Esophagus muscularis mucosa (tissue), 3 donors: ENCODE measurements at regions not wholly inside any gene's neighbourhood (a gene's known extent, or its start where the extent isn't known, plus 50 kb on each side); places are given as distances from the start of the nearest gene placed in this dataset.
A peak's percentile ranks its signal among the peaks of the same experiment; 100 is the strongest.

ENCODE experiments used
- POLR2A ChIP-seq: fragments of 450-650 bp; IDR thresholded peaks from one replicate; pipeline ENCODE4 v1.6.1; 2017; ENCODE audit warnings: antibody characterized with exemption, moderate library complexity, mild to moderate bottlenecking, low read depth
- POLR2AphosphoS5 ChIP-seq, 2 donors: sonication (generic); formaldehyde crosslinking; IDR thresholded peaks; one replicate each; pipeline ENCODE4 v1.6.1; 2017; ENCODE audit warnings: antibody characterized with exemption in 2 of 2
- TF ChIP-seq, protein P1 (sequence below), 3 experiments: fragments of 200-600 bp in 2 of 3; fragments of 450-650 bp in 1 of 3; sonication (generic) in 2 of 3; IDR thresholded peaks; one replicate each; pipeline ENCODE4 v1.5.1; 2017 to 2019; ENCODE audit warnings: antibody characterized with exemption in 3 of 3, mild to moderate bottlenecking in 2 of 3, moderate library complexity in 1 of 3

GRCh38 chr15:62847900-62848489 lies 194.6 kb upstream of the TPM1 start:
- peak in 1 of 2 donors; percentile 52 for TF ChIP-seq POLR2AphosphoS5 (IDR thresholded peaks at IDR 0.05)
- TF ChIP-seq, protein P1, sequence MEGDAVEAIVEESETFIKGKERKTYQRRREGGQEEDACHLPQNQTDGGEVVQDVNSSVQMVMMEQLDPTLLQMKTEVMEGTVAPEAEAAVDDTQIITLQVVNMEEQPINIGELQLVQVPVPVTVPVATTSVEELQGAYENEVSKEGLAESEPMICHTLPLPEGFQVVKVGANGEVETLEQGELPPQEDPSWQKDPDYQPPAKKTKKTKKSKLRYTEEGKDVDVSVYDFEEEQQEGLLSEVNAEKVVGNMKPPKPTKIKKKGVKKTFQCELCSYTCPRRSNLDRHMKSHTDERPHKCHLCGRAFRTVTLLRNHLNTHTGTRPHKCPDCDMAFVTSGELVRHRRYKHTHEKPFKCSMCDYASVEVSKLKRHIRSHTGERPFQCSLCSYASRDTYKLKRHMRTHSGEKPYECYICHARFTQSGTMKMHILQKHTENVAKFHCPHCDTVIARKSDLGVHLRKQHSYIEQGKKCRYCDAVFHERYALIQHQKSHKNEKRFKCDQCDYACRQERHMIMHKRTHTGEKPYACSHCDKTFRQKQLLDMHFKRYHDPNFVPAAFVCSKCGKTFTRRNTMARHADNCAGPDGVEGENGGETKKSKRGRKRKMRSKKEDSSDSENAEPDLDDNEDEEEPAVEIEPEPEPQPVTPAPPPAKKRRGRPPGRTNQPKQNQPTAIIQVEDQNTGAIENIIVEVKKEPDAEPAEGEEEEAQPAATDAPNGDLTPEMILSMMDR (IDR thresholded peaks at IDR 0.05) = peak; percentile 79 to 82 (median 80)
- TF ChIP-seq POLR2A = no peak
